ENCODE measurements at regions not wholly inside any gene's neighbourhood (a gene's known extent, or its start where the extent isn't known, plus 50 kb on each side); places are given as distances from the start of the nearest gene placed in this dataset.

DNA sequence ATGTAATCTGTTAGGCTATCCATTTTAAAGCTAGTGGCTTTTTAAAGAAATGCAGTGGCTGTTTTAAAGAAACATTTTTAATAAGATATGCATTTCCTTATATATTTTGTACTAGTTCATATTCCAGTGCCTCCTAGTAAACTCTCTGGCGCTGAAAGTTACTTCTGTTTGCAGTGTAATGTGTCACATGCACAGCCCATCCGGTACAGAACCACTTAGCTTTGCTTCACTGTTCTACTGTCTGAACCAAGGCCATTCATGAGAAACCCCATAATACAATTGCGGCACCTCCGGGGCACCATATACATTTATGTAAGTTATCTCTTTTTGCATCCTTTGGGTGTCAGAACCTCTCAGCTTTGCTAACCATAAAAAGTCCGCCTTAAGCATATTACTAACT lies 114.6 kb upstream of the KCTD1 start:
- Histone ChIP-seq H3K9me3 (no peaks in the 10 kb centered on the region), H3K27ac (no peak overlapping the region), H3K36me3 (no peaks in the 10 kb centered on the region), H3K4me1 (peaks cover 0 to 5% (median under 1%) of the 10 kb centered on the region in 3 donors), H3K4me3 (no peak overlapping the region), H3K27me3 (peaks cover 0 to 6% (median 0%) of the 10 kb centered on the region in 4 donors)
- ATAC-seq = no peak
- intact Hi-C loops (cut with DNase I) = loop anchor here in 1 of 3 donors (10.0 kb wide), 1 partner anchor 92 kb away; no protein-coding TSS in a partner anchor
- no peak for FAIRE-seq
- TF ChIP-seq, protein P1, sequence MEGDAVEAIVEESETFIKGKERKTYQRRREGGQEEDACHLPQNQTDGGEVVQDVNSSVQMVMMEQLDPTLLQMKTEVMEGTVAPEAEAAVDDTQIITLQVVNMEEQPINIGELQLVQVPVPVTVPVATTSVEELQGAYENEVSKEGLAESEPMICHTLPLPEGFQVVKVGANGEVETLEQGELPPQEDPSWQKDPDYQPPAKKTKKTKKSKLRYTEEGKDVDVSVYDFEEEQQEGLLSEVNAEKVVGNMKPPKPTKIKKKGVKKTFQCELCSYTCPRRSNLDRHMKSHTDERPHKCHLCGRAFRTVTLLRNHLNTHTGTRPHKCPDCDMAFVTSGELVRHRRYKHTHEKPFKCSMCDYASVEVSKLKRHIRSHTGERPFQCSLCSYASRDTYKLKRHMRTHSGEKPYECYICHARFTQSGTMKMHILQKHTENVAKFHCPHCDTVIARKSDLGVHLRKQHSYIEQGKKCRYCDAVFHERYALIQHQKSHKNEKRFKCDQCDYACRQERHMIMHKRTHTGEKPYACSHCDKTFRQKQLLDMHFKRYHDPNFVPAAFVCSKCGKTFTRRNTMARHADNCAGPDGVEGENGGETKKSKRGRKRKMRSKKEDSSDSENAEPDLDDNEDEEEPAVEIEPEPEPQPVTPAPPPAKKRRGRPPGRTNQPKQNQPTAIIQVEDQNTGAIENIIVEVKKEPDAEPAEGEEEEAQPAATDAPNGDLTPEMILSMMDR (IDR thresholded peaks at IDR 0.05) = no peak
- DNase-seq = no peak
- 69 to 74% methylated on average over 5 of the region's 5 CpGs for whole genome bisulfite sequencing, 2 donors

DNA sequence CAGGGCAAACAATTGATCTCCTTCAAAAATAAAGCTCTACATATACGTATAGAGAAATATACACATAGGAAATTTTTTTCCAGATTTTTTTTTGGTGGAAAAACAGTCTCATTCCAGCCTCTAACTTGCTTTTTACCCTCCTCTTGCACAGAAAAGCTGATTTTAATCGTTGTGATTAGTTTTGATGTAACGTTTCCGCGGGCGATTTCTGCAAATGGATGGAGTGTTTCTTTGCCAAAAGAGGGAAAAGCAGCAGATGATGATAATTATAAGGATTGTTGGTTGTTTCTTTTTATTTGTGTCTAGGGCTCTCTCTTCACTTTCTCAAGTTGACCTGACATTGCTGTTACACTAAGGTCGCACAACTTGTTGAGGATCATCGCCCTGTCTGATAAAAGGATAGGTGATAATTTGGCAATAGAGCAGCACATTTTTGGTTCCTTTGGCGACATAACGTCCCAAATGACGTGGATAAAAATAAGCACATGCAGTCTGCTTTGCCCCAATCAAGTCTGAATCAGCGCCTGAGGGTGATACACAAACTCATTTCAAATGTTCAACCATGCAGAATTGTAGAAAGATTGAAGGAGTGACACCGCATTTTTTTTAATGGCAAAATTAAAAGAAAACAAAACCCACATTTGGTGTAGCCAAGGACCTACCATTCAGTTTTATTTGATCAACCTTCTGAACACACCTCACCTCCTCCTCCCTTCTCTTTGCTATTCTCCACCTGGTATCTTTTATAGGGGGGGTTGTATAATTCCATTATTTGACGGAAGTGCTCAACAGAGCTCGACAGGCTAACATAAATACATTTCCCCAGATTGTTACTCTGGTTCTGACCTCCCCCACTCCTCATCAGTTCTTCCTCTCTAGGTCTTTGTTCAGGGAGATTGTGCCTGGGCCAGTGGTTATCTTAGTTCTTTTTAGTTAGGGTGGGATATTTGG lies 109.6 kb upstream of the KCTD1 start:
- H3K27me3 ChIP-seq = peaks cover 0 to 6% (median 0%) of the 10 kb centered on the region in 4 donors
- ATAC-seq = no peak
- peak overlapping the region; percentile 44 to 92 (median 86) for H3K27ac ChIP-seq
- peaks cover 0 to 15% (median 7%) of the 10 kb centered on the region in 3 donors for H3K4me1 ChIP-seq
- TF ChIP-seq, protein P1 (IDR thresholded peaks at IDR 0.05) = no peak
- no peaks in the 10 kb centered on the region for H3K36me3 ChIP-seq
- intact Hi-C loops (cut with DNase I) = loop anchor here in 1 of 3 donors (10.0 kb wide), 1 partner anchor 273 kb away; no protein-coding TSS in a partner anchor
- no peaks in the 10 kb centered on the region for H3K9me3 ChIP-seq
- H3K4me3 ChIP-seq = peak overlapping the region; percentile 53 to 81 (median 62)
- no peak for FAIRE-seq
- no peak for DNase-seq
- 3% methylated on average over 15 of the region's 15 CpGs for WGBS, 2 donors

DNA sequence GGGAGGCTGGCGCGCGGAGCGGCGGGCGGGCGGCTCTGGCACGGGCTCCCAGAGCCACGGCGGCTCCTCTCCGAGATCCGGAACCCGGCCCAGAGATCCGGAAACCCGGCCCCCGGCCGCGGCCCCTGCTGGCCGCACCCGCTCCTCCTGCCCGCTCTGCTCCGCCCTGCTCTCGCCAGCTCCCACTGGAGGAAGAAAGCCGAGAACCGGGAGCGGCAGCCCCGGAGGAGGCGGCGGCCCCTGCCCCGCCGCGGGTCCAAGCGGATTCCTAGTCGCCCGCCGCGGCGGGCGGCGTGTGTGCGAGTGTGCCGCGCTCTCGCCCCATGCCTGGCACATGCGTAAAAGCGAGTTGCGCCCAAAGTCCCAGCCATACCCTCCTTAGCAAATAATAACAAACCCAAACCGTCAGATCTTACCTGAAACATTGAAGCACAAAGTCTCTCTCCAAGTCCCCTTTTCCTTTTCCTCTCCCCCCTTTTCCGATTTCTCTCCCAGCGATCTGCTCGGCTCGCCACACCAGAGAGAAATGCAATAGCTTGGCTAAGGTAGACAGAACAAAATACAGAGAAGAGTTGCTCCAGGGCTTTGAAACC lies 108.7 kb upstream of the KCTD1 start:
- peak overlapping the region; percentile 44 to 92 (median 86) for H3K27ac ChIP-seq
- H3K9me3 ChIP-seq = no peaks in the 10 kb centered on the region
- peak; percentile 73 to 86 (median 82) for ATAC-seq
- no peak for FAIRE-seq
- 1% methylated on average over 13 to 52 of the region's 52 CpGs for WGBS, 2 donors
- DNase-seq = peak; percentile 77 to 91 (median 82)
- peak overlapping the region; percentile 53 to 81 (median 62) for H3K4me3 ChIP-seq
- H3K27me3 ChIP-seq = no peaks in the 10 kb centered on the region
- TF ChIP-seq, protein P1 (IDR thresholded peaks at IDR 0.05) = peak in 1 of 4 donors; percentile 13
- H3K36me3 ChIP-seq = no peaks in the 10 kb centered on the region
- intact Hi-C loops (cut with DNase I) = loop anchor here in 1 of 3 donors (10.0 kb wide), 1 partner anchor 272 kb away; no protein-coding TSS in a partner anchor
- H3K4me1 ChIP-seq = peaks cover 0 to 15% (median 7%) of the 10 kb centered on the region in 3 donors

DNA sequence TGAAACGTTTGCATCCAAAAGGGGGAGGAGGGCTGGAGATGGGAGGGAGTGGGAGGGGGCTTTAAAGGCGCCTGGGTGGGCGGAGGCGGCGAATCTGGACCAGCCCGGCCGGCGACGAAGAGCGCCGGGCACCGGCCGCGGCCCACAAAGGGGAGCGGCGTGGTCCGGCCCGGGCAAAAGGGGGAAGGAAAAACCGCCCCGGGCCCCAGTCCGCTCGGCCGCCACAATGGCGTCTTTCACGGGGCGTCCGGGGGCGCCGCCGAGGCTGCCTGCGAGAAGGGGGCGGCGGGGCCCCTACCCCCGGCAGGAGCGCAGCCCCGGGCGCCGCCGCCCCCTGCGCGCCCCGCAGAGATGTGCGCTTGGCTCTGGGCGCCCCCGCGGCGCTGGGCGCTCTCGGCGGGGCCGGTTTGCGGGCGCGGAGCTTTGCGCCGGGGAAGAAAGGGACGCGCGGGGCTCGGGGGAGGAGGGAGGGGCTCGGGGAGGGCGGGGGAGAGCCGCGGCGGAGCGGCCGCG lies 108.1 kb upstream of the KCTD1 start:
- FAIRE-seq = no peak
- intact Hi-C loops (cut with DNase I) = loop anchor here in 1 of 3 donors (10.0 kb wide), 1 partner anchor 272 kb away; no protein-coding TSS in a partner anchor
- WGBS, 2 donors = 0 to 1% methylated on average over 31 to 68 of the region's 68 CpGs

More for the DNA sequence above, 108.1 kb upstream of the KCTD1 start:
- H3K36me3 ChIP-seq = no peaks in the 10 kb centered on the region
- H3K4me3 ChIP-seq = peak overlapping the region; percentile 53 to 81 (median 62)
- peaks cover 0 to 15% (median 7%) of the 10 kb centered on the region in 3 donors for H3K4me1 ChIP-seq
- TF ChIP-seq, protein P1 (IDR thresholded peaks at IDR 0.05) = no peak
- no peaks in the 10 kb centered on the region for H3K9me3 ChIP-seq
- ATAC-seq (peak; percentile 11 to 25 (median 14)), DNase-seq (peak in 2 of 6 donors; percentile 48 to 64)
- peak overlapping the region; percentile 48 to 92 (median 86) for H3K27ac ChIP-seq
- no peaks in the 10 kb centered on the region for H3K27me3 ChIP-seq

All from pancreas (tissue), 10 donors.